Nephron (organoid): ENCODE measurements at regions not wholly inside any gene's neighbourhood (a gene's known extent, or its start where the extent isn't known, plus 50 kb on each side); places are given as distances from the start of the nearest gene placed in this dataset.
"Not testable (repeated sequence)": the region's sequence is repeated elsewhere in the genome, so short reads cannot be mapped to it uniquely, and the experiment has no call there.

Experiments used
- H3K27ac Mint-ChIP-seq, 3 experiments: 2 replicates each; pipeline ENCODE4 v1.8.0; 2020; ENCODE audit warnings: mixed read lengths in 3 of 3, mild to moderate bottlenecking in 2 of 3, moderate library complexity in 1 of 3
- H3K27me3 Mint-ChIP-seq: 2 replicates; pipeline ENCODE4 v1.8.0; 2021; ENCODE audit warnings: low read depth, mild to moderate bottlenecking, moderate library complexity, mixed read lengths
- H3K36me3 Mint-ChIP-seq: 2 replicates; pipeline ENCODE4 v1.8.0; 2020; ENCODE audit warnings: low read depth, mixed read lengths
- H3K4me1 Mint-ChIP-seq: 2 replicates; pipeline ENCODE4 v1.8.0; 2020; ENCODE audit warnings: mixed read lengths
- H3K4me3 Mint-ChIP-seq, 3 experiments: 2 replicates each; pipeline ENCODE4 v1.8.0; 2020; ENCODE audit warnings: mild to moderate bottlenecking in 3 of 3, mixed read lengths in 3 of 3, moderate library complexity in 2 of 3
- H3K9me3 Mint-ChIP-seq: 2 replicates; pipeline ENCODE4 v1.8.0; 2020; ENCODE audit warnings: mixed read lengths
- CTCF ChIP-seq, 3 experiments: fragments of 200-600 bp; sonication (generic); IDR thresholded peaks; one replicate each; pipeline ENCODE4 v1.5.0; 2021; ENCODE audit warnings: antibody characterized with exemption in 3 of 3; ENCODE audit not compliant: unreplicated experiment in 3 of 3

- H3K9me3 Mint-ChIP-seq, result no peaks in the 10 kb centered on the region
- H3K4me1 Mint-ChIP-seq, result peaks cover 21% of the 10 kb centered on the region
- H3K36me3 Mint-ChIP-seq, result no peaks in the 10 kb centered on the region
- H3K27me3 Mint-ChIP-seq, result no peaks in the 10 kb centered on the region
- no peak overlapping the region for H3K4me3 Mint-ChIP-seq
- no peak for TF ChIP-seq CTCF (IDR thresholded peaks at IDR 0.05; ENCODE audit: unreplicated experiment in 3 of 3)
- H3K27ac Mint-ChIP-seq, result peak overlapping the region in 2 of 3 experiments; percentile 29 to 97
Measured at GRCh38 chr21:17201741-17202260, 311.0 kb upstream of the CXADR start.

- no peaks in the 10 kb centered on the region for H3K27me3 Mint-ChIP-seq
- no peaks in the 10 kb centered on the region for H3K36me3 Mint-ChIP-seq
- H3K4me3 Mint-ChIP-seq, result no peak overlapping the region
- H3K4me1 Mint-ChIP-seq, result peaks cover 4% of the 10 kb centered on the region
- no peak for TF ChIP-seq CTCF (IDR thresholded peaks at IDR 0.05; ENCODE audit: unreplicated experiment in 3 of 3)
- H3K27ac Mint-ChIP-seq, result peak overlapping the region in 2 of 3 experiments; percentile 13 to 21
- H3K9me3 Mint-ChIP-seq, result peaks cover 12% of the 10 kb centered on the region
Measured at GRCh38 chr21:17214801-17215200, 298.0 kb upstream of the CXADR start.

GRCh38 chr21:17219050-17219449, 293.8 kb upstream of the CXADR start:
- not testable (repeated sequence) for H3K4me3 Mint-ChIP-seq, H3K4me1 Mint-ChIP-seq, H3K27ac Mint-ChIP-seq, H3K36me3 Mint-ChIP-seq, H3K27me3 Mint-ChIP-seq
- H3K9me3 Mint-ChIP-seq, result peaks cover 22% of the 10 kb centered on the region

GRCh38 chr21:17231124-17231523, 281.7 kb upstream of the CXADR start:
- Mint-ChIP-seq H3K27me3 (no peaks in the 10 kb centered on the region), H3K4me1 (peaks cover 7% of the 10 kb centered on the region), H3K27ac (peak overlapping the region in 1 of 3 experiments; percentile 77), H3K36me3 (peaks cover 4% of the 10 kb centered on the region), H3K4me3 (no peak overlapping the region), H3K9me3 (peaks cover 45% of the 10 kb centered on the region)
- TF ChIP-seq CTCF (IDR thresholded peaks at IDR 0.05; ENCODE audit: unreplicated experiment in 3 of 3), result no peak

GRCh38 chr21:17231771-17232170, 281.1 kb upstream of the CXADR start:
- H3K27me3 Mint-ChIP-seq, result no peaks in the 10 kb centered on the region
- peaks cover 4% of the 10 kb centered on the region for H3K36me3 Mint-ChIP-seq
- peak overlapping the region; percentile 14 to 77 (median 64) for H3K27ac Mint-ChIP-seq
- no peak for TF ChIP-seq CTCF (IDR thresholded peaks at IDR 0.05; ENCODE audit: unreplicated experiment in 3 of 3)
- H3K4me3 Mint-ChIP-seq, result peak overlapping the region in 1 of 3 experiments; percentile 2
- H3K4me1 Mint-ChIP-seq, result peaks cover 7% of the 10 kb centered on the region
- H3K9me3 Mint-ChIP-seq, result peaks cover 38% of the 10 kb centered on the region

- peaks cover 7% of the 10 kb centered on the region for H3K9me3 Mint-ChIP-seq
- H3K36me3 Mint-ChIP-seq, result no peaks in the 10 kb centered on the region
- H3K4me1 Mint-ChIP-seq, result no peaks in the 10 kb centered on the region
- H3K4me3 Mint-ChIP-seq, result no peak overlapping the region
- no peak overlapping the region for H3K27ac Mint-ChIP-seq
- TF ChIP-seq CTCF (IDR thresholded peaks at IDR 0.05; ENCODE audit: unreplicated experiment in 3 of 3), result no peak
- H3K27me3 Mint-ChIP-seq, result no peaks in the 10 kb centered on the region
Measured at GRCh38 chr21:17238468-17238867, 274.4 kb upstream of the CXADR start.
